ENCODE measurements at regions not wholly inside any gene's neighbourhood (a gene's known extent, or its start where the extent isn't known, plus 50 kb on each side); places are given as distances from the start of the nearest gene placed in this dataset.
"Not testable (repeated sequence)": the region's sequence is repeated elsewhere in the genome, so short reads cannot be mapped to it uniquely, and the experiment has no call there.

- DNase-seq (ENCODE audit: insufficient read length) (no peak), FAIRE-seq (no peak)
- no peak for TF ChIP-seq POLR2AphosphoS5 (IDR thresholded peaks at IDR 0.05; ENCODE audit: low read depth, low read length)
- TF ChIP-seq TAF1 (IDR thresholded peaks at IDR 0.05; ENCODE audit: borderline replicate concordance, low read depth, low read length): no peak
- no peak for TF ChIP-seq POLR2A (IDR thresholded peaks at IDR 0.05; ENCODE audit: low read depth, low read length)
These were observed 115.6 kb upstream of the RNF32 start for GRCh38 chr7:156524818-156525597.

- TF ChIP-seq POLR2AphosphoS5 (IDR thresholded peaks at IDR 0.05; ENCODE audit: low read depth, low read length) (no peak), POLR2A (IDR thresholded peaks at IDR 0.05; ENCODE audit: low read depth, low read length) (no peak), TAF1 (IDR thresholded peaks at IDR 0.05; ENCODE audit: borderline replicate concordance, low read depth, low read length) (no peak)
- FAIRE-seq: no peak
- no peak for DNase-seq (ENCODE audit: insufficient read length)
These were observed 117.0 kb upstream of the RNF32 start for GRCh38 chr7:156523447-156524048.

DNA sequence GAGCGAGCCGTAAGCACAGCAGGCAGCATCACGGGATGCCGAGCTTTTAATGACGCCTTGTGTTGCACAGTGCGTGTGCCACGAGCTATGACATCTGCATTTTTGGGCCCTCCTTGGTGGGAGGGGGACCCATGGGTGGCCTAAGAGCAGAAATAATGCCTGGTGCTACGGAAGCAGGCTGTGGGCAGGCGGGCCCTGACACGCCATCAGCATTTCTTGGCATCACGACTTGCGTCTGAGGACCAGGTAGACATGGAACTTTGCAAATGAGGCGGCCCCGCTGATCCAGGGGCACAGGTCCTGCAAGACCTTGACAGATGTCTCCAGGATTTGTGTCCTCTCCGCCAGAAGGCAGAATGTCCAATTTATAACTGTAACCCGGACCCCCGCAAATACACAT, 117.8 kb upstream of the RNF32 start:
- FAIRE-seq: no peak

GRCh38 chr7:156519070-156519469, 121.5 kb upstream of the RNF32 start:
- DNase-seq (ENCODE audit: insufficient read length) (no peak), FAIRE-seq (no peak)
- TF ChIP-seq POLR2AphosphoS5 (IDR thresholded peaks at IDR 0.05; ENCODE audit: low read depth, low read length): no peak
- TF ChIP-seq POLR2A (IDR thresholded peaks at IDR 0.05; ENCODE audit: low read depth, low read length): no peak
- TF ChIP-seq TAF1 (IDR thresholded peaks at IDR 0.05; ENCODE audit: borderline replicate concordance, low read depth, low read length): no peak

More for the DNA sequence above, 117.8 kb upstream of the RNF32 start:
- no peak for TF ChIP-seq POLR2AphosphoS5 (IDR thresholded peaks at IDR 0.05; ENCODE audit: low read depth, low read length)
- TF ChIP-seq POLR2A (IDR thresholded peaks at IDR 0.05; ENCODE audit: low read depth, low read length): no peak
- TF ChIP-seq TAF1 (IDR thresholded peaks at IDR 0.05; ENCODE audit: borderline replicate concordance, low read depth, low read length): no peak
- DNase-seq (ENCODE audit: insufficient read length): no peak

- TF ChIP-seq POLR2AphosphoS5 (IDR thresholded peaks at IDR 0.05; ENCODE audit: low read depth, low read length) (no peak), TAF1 (IDR thresholded peaks at IDR 0.05; ENCODE audit: borderline replicate concordance, low read depth, low read length) (no peak), POLR2A (IDR thresholded peaks at IDR 0.05; ENCODE audit: low read depth, low read length) (no peak)
- DNase-seq (ENCODE audit: insufficient read length): no peak
- no peak for FAIRE-seq
These were observed 122.1 kb upstream of the RNF32 start for GRCh38 chr7:156518466-156518865.

- not testable (repeated sequence) for FAIRE-seq; DNase-seq (ENCODE audit: insufficient read length)
These were observed 122.7 kb upstream of the RNF32 start for GRCh38 chr7:156517858-156518257.

GRCh38 chr7:156516791-156517378, 123.7 kb upstream of the RNF32 start:
- no peak for DNase-seq (ENCODE audit: insufficient read length)
- TF ChIP-seq POLR2A (IDR thresholded peaks at IDR 0.05; ENCODE audit: low read depth, low read length) (no peak), POLR2AphosphoS5 (IDR thresholded peaks at IDR 0.05; ENCODE audit: low read depth, low read length) (no peak), TAF1 (IDR thresholded peaks at IDR 0.05; ENCODE audit: borderline replicate concordance, low read depth, low read length) (no peak)
- FAIRE-seq: no peak

- DNase-seq (ENCODE audit: insufficient read length) (no peak), FAIRE-seq (no peak)
- TF ChIP-seq POLR2A (IDR thresholded peaks at IDR 0.05; ENCODE audit: low read depth, low read length) (no peak), POLR2AphosphoS5 (IDR thresholded peaks at IDR 0.05; ENCODE audit: low read depth, low read length) (no peak), TAF1 (IDR thresholded peaks at IDR 0.05; ENCODE audit: borderline replicate concordance, low read depth, low read length) (no peak)
These were observed 124.4 kb upstream of the RNF32 start for GRCh38 chr7:156515911-156516790.

DNA sequence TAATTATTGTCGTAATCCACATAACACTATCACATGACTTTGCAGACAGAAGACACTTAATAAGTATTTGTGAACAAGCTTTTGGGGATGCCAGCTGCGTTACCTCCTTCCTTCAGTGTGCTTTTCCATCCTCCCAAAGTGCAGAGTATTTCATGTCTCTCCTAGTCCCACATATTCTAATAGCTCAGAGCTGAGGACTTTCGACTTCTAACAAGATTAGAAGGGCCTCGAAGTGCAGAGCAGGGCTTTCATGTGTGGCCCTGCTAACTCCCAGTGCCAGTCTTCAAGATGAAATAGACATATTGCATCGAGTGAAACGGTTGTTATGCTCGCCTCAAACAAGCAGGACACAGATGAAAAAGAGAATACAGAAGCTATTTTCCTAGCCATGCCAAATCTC, 125.7 kb upstream of the RNF32 start:
- FAIRE-seq (no peak), DNase-seq (ENCODE audit: insufficient read length) (no peak)
- TF ChIP-seq POLR2AphosphoS5 (IDR thresholded peaks at IDR 0.05; ENCODE audit: low read depth, low read length) (no peak), POLR2A (IDR thresholded peaks at IDR 0.05; ENCODE audit: low read depth, low read length) (no peak), TAF1 (IDR thresholded peaks at IDR 0.05; ENCODE audit: borderline replicate concordance, low read depth, low read length) (no peak)

- no peak for DNase-seq (ENCODE audit: insufficient read length)
- FAIRE-seq: no peak
- TF ChIP-seq TAF1 (IDR thresholded peaks at IDR 0.05; ENCODE audit: borderline replicate concordance, low read depth, low read length) (no peak), POLR2AphosphoS5 (IDR thresholded peaks at IDR 0.05; ENCODE audit: low read depth, low read length) (no peak), POLR2A (IDR thresholded peaks at IDR 0.05; ENCODE audit: low read depth, low read length) (no peak)
These were observed 129.1 kb upstream of the RNF32 start for GRCh38 chr7:156511426-156511825.

GRCh38 chr7:156510966-156511365, 129.6 kb upstream of the RNF32 start:
- no peak for TF ChIP-seq TAF1 (IDR thresholded peaks at IDR 0.05; ENCODE audit: borderline replicate concordance, low read depth, low read length)
- no peak for TF ChIP-seq POLR2AphosphoS5 (IDR thresholded peaks at IDR 0.05; ENCODE audit: low read depth, low read length)
- TF ChIP-seq POLR2A (IDR thresholded peaks at IDR 0.05; ENCODE audit: low read depth, low read length): no peak
- no peak for FAIRE-seq
- no peak for DNase-seq (ENCODE audit: insufficient read length)

Data from GM12892 (cell line).